ENCODE measurements at regions not wholly inside any gene's neighbourhood (a gene's known extent, or its start where the extent isn't known, plus 50 kb on each side); places are given as distances from the start of the nearest gene placed in this dataset.

GRCh38 chr5:174404848-174405247 lies 319.5 kb upstream of the MSX2 start:
- Mint-ChIP-seq H3K27ac (no peak overlapping the region), H3K9me3 (peaks cover 59% of the 10 kb centered on the region), H3K36me3 (ENCODE audit: low read depth) (peaks cover 4% of the 10 kb centered on the region; the same call in 1 of the 2 replicates), H3K4me3 (no peak overlapping the region), H3K27me3 (ENCODE audit: insufficient read depth) (no peaks in the 10 kb centered on the region), H3K4me1 (ENCODE audit: low read depth) (no peaks in the 10 kb centered on the region)
- no peak for DNase-seq
- TF ChIP-seq CTCF (IDR thresholded peaks at IDR 0.05): no peak

GRCh38 chr5:174409070-174409469 lies 315.3 kb upstream of the MSX2 start:
- Mint-ChIP-seq H3K36me3 (ENCODE audit: low read depth) (peaks cover 5% of the 10 kb centered on the region; the same call in 1 of the 2 replicates), H3K27me3 (ENCODE audit: insufficient read depth) (no peaks in the 10 kb centered on the region)
- TF ChIP-seq CTCF (IDR thresholded peaks at IDR 0.05): no peak

GRCh38 chr5:174409971-174410370 lies 314.4 kb upstream of the MSX2 start:
- no peak for TF ChIP-seq CTCF (IDR thresholded peaks at IDR 0.05)
- Mint-ChIP-seq H3K4me1 (ENCODE audit: low read depth) (no peaks in the 10 kb centered on the region), H3K27me3 (ENCODE audit: insufficient read depth) (no peaks in the 10 kb centered on the region), H3K9me3 (peaks cover 45% of the 10 kb centered on the region), H3K27ac (no peak overlapping the region), H3K4me3 (no peak overlapping the region), H3K36me3 (ENCODE audit: low read depth) (peaks cover 5% of the 10 kb centered on the region; the same call in 1 of the 2 replicates)
- no peak for DNase-seq

More at GRCh38 chr5:174409070-174409469, 315.3 kb upstream of the MSX2 start:
- H3K27ac Mint-ChIP-seq: no peak overlapping the region
- no peaks in the 10 kb centered on the region for H3K4me1 Mint-ChIP-seq (ENCODE audit: low read depth)
- DNase-seq: no peak
- no peak overlapping the region for H3K4me3 Mint-ChIP-seq
- peaks cover 48% of the 10 kb centered on the region for H3K9me3 Mint-ChIP-seq

GRCh38 chr5:174410716-174411478 lies 313.5 kb upstream of the MSX2 start:
- Mint-ChIP-seq H3K36me3 (ENCODE audit: low read depth) (peaks cover 5% of the 10 kb centered on the region; the same call in 1 of the 2 replicates), H3K9me3 (peaks cover 45% of the 10 kb centered on the region), H3K4me3 (no peak overlapping the region), H3K27me3 (ENCODE audit: insufficient read depth) (no peaks in the 10 kb centered on the region), H3K27ac (no peak overlapping the region), H3K4me1 (ENCODE audit: low read depth) (no peaks in the 10 kb centered on the region)
- no peak for TF ChIP-seq CTCF (IDR thresholded peaks at IDR 0.05)
- no peak for DNase-seq

GRCh38 chr5:174411479-174411819 lies 312.9 kb upstream of the MSX2 start:
- no peak overlapping the region for H3K4me3 Mint-ChIP-seq
- no peaks in the 10 kb centered on the region for H3K4me1 Mint-ChIP-seq (ENCODE audit: low read depth)
- H3K27ac Mint-ChIP-seq: no peak overlapping the region
- H3K36me3 Mint-ChIP-seq (ENCODE audit: low read depth): peaks cover 5% of the 10 kb centered on the region; the same call in 1 of the 2 replicates
- DNase-seq: no peak
- H3K27me3 Mint-ChIP-seq (ENCODE audit: insufficient read depth): no peaks in the 10 kb centered on the region
- peaks cover 47% of the 10 kb centered on the region for H3K9me3 Mint-ChIP-seq
- no peak for TF ChIP-seq CTCF (IDR thresholded peaks at IDR 0.05)
